RPMI8226 (cell line): ENCODE measurements at regions not wholly inside any gene's neighbourhood (a gene's known extent, or its start where the extent isn't known, plus 50 kb on each side); places are given as distances from the start of the nearest gene placed in this dataset.

Source experiments
- DNase-seq: peaks from one replicate; pipeline ENCODE4 v3.0.0-alpha.2; 2015

- no peak for DNase-seq
Observed at GRCh38 chr12:126347421-126347820, 1282.2 kb downstream of the AACS start.

- DNase-seq = no peak
Observed at GRCh38 chr12:126349383-126349782, 1284.1 kb downstream of the AACS start.

GRCh38 chr12:126353604-126354003, 1288.4 kb downstream of the AACS start:
- no peak for DNase-seq

GRCh38 chr12:126354633-126355032, 1289.4 kb downstream of the AACS start:
- DNase-seq = no peak

GRCh38 chr12:126355346-126355745, 1290.1 kb downstream of the AACS start:
- no peak for DNase-seq

GRCh38 chr12:126358806-126359205, 1293.6 kb downstream of the AACS start:
- no peak for DNase-seq

- no peak for DNase-seq
Observed at GRCh38 chr12:126359216-126359615, 1294.0 kb downstream of the AACS start.

GRCh38 chr12:126361804-126362203, 1296.6 kb downstream of the AACS start:
- DNase-seq = no peak

GRCh38 chr12:126362493-126362892, 1297.3 kb downstream of the AACS start:
- no peak for DNase-seq

GRCh38 chr12:126362964-126363363, 1297.7 kb downstream of the AACS start:
- DNase-seq = no peak

- no peak for DNase-seq
Observed at GRCh38 chr12:126369487-126370463, 1304.5 kb downstream of the AACS start.

GRCh38 chr12:126383506-126383905, 1318.3 kb downstream of the AACS start:
- no peak for DNase-seq

- DNase-seq = peak; percentile 5
Observed at GRCh38 chr12:126384026-126384564, 1318.9 kb downstream of the AACS start.

GRCh38 chr12:126385785-126386184, 1320.5 kb downstream of the AACS start:
- DNase-seq = no peak

GRCh38 chr12:126389220-126389841, 1324.1 kb downstream of the AACS start:
- no peak for DNase-seq

- DNase-seq = no peak
Observed at GRCh38 chr12:126389961-126390360, 1324.7 kb downstream of the AACS start.

- DNase-seq = no peak
Observed at GRCh38 chr12:126390969-126391566, 1325.8 kb downstream of the AACS start.

GRCh38 chr12:126396536-126396935, 1331.3 kb downstream of the AACS start:
- no peak for DNase-seq

- no peak for DNase-seq
Observed at GRCh38 chr12:126397071-126397581, 1331.9 kb downstream of the AACS start.

GRCh38 chr12:126397660-126398059, 1332.4 kb downstream of the AACS start:
- no peak for DNase-seq

- DNase-seq = no peak
Observed at GRCh38 chr12:126400831-126401230, 1335.6 kb downstream of the AACS start.

GRCh38 chr12:126404293-126404881, 1339.2 kb downstream of the AACS start:
- no peak for DNase-seq

- DNase-seq = no peak
Observed at GRCh38 chr12:126418400-126418799, 1353.2 kb downstream of the AACS start.
